ENCODE measurements at regions not wholly inside any gene's neighbourhood (a gene's known extent, or its start where the extent isn't known, plus 50 kb on each side); places are given as distances from the start of the nearest gene placed in this dataset.

DNA sequence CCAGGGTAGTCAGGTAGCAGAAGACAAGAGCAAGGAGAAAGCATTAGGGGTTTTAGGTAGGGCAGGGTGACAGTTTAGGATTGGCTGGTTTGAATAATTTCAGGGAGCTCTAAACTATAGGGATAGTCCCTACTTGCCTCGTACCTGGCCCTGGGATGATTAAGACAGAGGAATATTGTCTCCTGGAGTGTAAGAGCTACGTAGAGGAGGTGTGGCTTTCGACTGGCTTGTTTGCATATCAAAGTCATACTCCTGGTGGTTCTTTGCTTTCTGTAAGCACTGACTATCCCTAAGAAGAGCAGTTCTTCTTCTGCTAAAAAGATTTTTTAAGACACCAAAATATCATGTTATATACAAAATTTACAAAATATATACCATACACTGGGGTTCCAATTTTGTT is 1867.4 kb downstream of the SUCLG1 start:
- DNase-seq: no peak

DNA sequence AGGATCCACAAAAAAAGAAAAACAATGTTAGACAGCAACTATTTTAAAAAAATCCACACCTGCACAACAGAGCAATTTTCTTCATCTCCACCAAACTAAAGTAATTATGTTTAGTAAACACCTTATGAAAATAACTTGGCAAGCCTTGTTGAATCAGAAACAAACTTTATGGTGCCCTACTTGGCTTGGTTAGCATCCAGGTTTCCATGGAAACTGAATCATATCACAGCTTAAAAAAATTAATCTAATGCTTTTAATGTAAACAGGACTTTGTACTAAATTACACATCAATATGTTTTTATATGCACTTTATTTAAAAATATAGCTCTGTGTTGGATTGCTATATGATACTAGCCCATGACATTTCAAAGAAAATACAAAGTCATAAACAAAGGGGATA is 1882.4 kb downstream of the SUCLG1 start:
- DNase-seq: no peak

GRCh38 chr2:82539280-82539621 is 1919.8 kb downstream of the SUCLG1 start:
- DNase-seq: no peak

- DNase-seq: no peak
Measured at GRCh38 chr2:82538590-82539279, 1920.3 kb downstream of the SUCLG1 start.

DNA sequence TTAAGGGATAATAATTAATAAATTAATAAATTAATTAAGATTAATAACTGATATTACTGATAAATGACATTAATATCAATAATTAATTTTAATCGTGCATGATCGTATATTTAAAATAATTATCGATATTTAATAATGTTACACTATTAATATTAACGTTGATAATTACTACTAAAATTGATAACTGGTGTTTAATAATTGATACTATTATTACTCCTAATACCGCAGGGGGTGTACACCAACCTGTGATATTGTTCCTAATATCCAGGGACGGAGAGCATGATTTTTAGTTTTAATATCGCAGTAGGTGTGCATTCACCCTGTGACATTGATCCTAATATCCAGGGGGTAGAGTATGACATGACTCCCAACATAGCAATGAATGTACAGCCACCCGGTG is 1930.8 kb downstream of the SUCLG1 start:
- no peak for DNase-seq

GRCh38 chr2:82527124-82527523 is 1932.0 kb downstream of the SUCLG1 start:
- no peak for DNase-seq

- DNase-seq: no peak
Measured at GRCh38 chr2:82526277-82526676, 1932.8 kb downstream of the SUCLG1 start.

DNA sequence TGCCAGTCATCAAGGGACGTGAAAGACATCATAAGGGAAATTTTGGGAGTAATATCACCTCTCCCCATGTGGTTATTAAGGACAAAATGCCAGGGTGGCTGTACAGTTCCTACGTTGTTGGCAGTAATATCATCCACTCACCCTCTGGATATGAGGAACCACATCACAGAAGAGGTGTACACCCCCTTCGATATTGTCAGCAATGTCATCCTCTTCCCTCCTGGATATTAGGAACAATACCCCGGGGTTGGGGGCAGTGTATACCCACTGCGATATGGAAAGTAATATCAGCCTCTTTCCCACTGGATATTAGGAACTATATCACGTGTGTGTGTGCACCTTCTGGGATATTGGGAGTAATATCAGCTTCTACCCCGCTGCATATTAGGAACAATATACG is 1933.3 kb downstream of the SUCLG1 start:
- no peak for DNase-seq

DNA sequence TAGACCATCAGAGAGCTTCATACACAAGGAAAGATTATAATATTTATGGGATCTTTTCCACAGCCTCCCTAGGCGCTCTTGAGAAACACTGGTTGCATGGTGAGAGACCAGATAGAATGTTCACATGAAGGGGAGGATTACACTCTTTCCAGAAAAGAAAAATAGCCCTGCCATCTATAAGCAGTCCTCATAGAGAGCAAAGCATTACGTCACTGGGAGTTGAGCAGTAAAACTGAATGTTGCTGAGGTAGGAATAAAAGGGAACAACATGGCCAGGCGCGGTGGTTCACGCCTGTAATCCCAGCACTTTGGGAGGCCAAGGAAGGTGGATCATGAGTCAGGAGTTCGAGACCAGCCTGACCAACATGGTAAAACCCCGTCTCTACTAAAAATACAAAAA is 1934.3 kb downstream of the SUCLG1 start:
- DNase-seq: no peak

GRCh38 chr2:82511894-82512293 is 1947.2 kb downstream of the SUCLG1 start:
- no peak for DNase-seq

- no peak for DNase-seq
Measured at GRCh38 chr2:82508702-82509101, 1950.4 kb downstream of the SUCLG1 start.

DNA sequence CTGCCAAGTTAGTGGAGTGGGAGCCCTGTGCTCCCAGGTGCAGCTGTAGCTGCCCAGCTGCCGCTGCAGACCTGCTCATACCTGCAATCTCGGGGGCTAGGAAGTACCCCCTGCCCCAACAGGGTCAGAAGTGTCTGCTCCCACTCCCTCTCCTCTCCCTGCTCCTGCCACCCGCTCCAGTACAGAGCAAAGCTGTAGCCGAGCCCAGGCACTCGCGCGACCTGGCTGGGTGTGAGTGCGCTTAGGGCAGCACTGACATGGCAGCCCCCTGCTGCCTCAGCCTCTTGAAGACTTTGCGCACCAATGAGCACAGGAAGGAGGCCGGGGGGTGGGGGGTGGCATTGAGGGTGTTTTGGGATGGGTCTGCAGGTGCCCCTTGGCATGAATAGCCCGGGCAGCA is 1951.4 kb downstream of the SUCLG1 start:
- DNase-seq: no peak

DNA sequence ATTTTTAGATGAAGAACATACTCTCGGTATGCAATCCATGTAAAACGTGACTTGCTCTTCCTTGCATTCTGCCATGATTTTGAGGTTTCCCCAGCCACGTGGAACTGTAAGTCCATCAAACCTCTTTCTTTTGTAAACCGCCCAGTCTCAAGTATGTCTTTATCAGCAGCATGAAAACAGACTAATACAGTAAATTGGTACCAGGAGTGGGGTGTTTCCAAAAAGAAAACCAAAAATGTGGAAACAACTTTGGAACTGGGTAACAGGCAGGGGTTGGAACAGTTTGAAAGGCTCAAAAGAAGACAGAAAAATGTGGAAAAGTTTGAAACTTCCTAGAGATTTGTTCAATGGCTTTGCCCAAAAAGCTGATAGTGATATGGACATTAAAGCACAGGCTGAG is 1957.9 kb downstream of the SUCLG1 start:
- DNase-seq: no peak

GRCh38 chr2:82498777-82499443 is 1960.2 kb downstream of the SUCLG1 start:
- DNase-seq: no peak

GRCh38 chr2:82494739-82495138 is 1964.3 kb downstream of the SUCLG1 start:
- DNase-seq: no peak

DNA sequence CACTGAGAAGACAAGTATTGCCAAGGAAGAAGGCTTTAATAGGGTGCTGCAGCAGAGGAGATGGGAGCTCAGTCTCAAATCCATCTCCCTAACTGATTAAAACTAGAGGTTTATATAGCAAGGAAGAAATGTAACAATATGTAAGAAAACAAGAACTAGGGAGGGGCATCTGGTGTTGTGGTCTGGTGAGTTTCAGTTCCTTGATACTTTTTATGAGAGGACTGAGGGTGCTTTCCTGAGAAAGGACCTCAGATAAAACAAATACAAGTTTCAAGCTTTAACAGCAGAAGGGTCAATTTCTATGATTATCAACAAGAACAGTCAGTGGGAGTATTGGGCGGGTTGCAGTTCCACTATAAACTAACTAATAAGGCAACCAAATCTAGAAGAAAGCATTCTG is 1967.5 kb downstream of the SUCLG1 start:
- DNase-seq: no peak

DNA sequence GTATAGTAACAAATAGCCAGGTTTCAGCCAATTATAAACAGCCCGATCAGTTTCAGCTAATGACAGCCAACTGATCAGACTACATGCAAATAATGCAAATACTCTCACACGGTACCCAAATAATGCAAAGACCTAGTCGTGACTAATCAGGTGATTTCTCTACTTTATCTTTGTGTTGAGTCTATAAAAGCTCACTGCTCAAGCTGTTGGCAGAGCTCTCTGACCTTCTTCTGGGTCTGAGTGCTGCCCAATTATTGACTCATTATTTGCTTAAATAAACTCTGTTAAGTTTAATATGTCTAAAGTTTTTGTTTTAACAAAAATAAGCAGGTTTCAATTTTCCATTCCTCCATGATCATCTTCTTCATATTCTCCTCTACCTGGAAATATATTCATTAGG is 1971.7 kb downstream of the SUCLG1 start:
- DNase-seq: no peak

DNA sequence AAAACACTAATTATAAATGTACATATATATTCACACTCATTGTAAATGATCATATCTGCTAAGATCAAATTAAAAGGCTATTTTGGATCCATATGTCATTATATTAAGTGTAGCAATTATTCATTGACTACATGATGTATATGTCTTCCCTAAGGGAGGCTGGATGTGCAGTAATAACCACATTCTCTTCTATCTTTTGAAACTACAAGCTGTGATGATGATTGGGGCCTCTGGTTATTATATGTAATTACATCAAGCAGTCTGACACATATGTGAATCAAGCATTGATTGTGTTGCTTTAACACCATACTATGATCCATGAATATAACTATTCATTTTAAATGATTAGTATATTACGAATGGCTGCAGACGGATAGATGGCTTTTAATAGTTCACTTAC is 1973.4 kb downstream of the SUCLG1 start:
- DNase-seq: no peak

DNA sequence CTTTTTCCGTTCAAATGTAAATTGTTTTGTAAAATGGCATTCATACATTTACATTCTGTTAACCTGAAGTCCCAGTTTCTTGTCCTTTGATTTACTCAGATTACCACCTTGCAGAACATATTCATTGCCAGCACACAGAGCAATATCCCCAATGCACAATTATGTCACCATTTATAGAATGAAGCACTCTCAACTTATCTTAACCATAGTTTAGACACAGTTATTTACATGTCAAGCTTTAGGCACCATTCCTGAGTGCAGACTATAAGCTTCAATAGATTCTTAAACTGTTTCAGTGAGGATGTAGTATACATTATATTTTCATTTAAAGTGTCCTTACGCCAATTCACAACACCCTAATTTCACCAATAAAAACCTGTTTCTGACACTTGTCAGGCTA is 1977.9 kb downstream of the SUCLG1 start:
- DNase-seq: no peak

- DNase-seq: no peak
Measured at GRCh38 chr2:82478641-82479040, 1980.4 kb downstream of the SUCLG1 start.

GRCh38 chr2:82476094-82476493 is 1983.0 kb downstream of the SUCLG1 start:
- no peak for DNase-seq

DNA sequence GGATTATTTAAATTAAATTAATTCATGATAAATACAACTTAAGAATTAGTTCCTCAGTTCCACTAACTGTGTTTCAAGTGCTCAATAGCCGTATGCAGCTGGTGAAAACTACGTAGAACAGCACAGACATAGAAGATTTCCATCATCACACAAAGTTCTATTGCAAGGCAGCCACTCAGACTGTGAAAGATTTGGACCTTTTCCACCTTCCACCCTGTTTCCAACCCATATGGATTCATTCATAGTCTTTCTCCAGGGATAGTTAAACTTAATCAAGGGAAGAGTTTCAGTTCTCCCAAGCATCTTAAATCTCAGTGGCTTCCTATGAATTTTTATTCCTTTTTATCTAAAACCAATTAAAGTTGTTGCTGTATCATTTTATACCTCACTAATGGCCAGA is 2030.8 kb downstream of the SUCLG1 start:
- no peak for DNase-seq

DNA sequence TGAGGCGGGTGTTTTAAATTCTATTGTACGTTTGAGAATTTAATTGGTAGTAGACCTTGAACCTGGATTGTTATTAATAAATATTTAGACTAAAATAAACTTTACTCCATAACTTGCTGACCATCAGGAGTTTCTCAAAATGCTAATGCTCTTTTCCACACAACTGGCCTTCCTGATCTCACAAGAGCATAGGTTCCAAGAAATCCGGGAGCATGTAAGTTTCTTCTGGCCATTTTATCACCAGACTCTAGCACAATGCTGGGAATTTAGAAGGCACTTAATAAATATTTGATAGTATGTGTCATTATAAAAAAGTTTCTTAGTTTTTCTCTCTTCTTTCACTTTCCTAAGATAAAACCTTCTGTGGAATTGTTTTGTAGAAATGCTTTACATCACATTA is 2047.1 kb downstream of the SUCLG1 start:
- no peak for DNase-seq

DNA sequence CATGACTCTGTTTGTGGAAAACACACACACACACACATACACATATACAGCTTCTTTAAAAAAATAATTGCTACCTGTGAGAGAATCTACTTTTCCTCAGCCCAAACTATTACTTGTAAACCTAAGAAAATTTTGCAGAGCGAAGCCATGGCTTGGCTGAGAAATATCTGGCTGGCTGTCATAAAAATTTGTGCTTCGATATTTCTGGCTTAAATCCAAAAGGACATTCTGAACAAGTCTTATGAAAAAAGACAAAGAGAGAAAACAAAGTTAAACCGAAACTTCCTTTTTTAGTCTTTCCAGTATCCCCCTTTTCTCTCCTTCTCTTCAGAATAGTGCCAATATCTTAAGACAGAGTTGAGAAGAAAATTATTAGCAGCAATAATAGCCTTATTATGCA is 2048.0 kb downstream of the SUCLG1 start:
- no peak for DNase-seq

- no peak for DNase-seq
Measured at GRCh38 chr2:82395531-82395930, 2063.5 kb downstream of the SUCLG1 start.
